NT2/D1 (cell line): ENCODE measurements at regions not wholly inside any gene's neighbourhood (a gene's known extent, or its start where the extent isn't known, plus 50 kb on each side); places are given as distances from the start of the nearest gene placed in this dataset.

Experiments used
- SUZ12 ChIP-seq: IDR thresholded peaks from 2 replicates; pipeline ENCODE4 v1.6.1; 2011; ENCODE audit not compliant: insufficient read length, insufficient read depth; ENCODE audit errors: extremely low read depth
- ZNF274 ChIP-seq: IDR thresholded peaks from 2 replicates; pipeline ENCODE4 v1.6.1; 2011; ENCODE audit warnings: mild to moderate bottlenecking, low read depth, low read length

- TF ChIP-seq ZNF274 (no peak), SUZ12 (no peak)
Measured at GRCh38 chr9:79127661-79128060, 444.1 kb upstream of the TLE4 start.
